Astrocyte (in vitro differentiated cells and primary cell): ENCODE measurements at regions not wholly inside any gene's neighbourhood (a gene's known extent, or its start where the extent isn't known, plus 50 kb on each side); places are given as distances from the start of the nearest gene placed in this dataset.

Experiments used
- CTCF ChIP-seq: IDR thresholded peaks from 2 replicates; pipeline ENCODE4 v1.5.1; 2011; ENCODE audit warnings: low read depth, mild to moderate bottlenecking, inconsistent platforms, low read length, moderate library complexity; ENCODE audit not compliant: insufficient read depth
- EZH2 ChIP-seq: IDR thresholded peaks from 2 replicates; pipeline ENCODE4 v1.6.1; 2012; ENCODE audit warnings: mild to moderate bottlenecking, low read length, inconsistent platforms; ENCODE audit not compliant: insufficient read depth

- TF ChIP-seq CTCF (no peak), EZH2 (no peak)
Observed at GRCh38 chr2:11983401-11983800, 237.0 kb downstream of the LPIN1 start.
